Sigmoid colon (tissue), 3 donors: ENCODE measurements at regions not wholly inside any gene's neighbourhood (a gene's known extent, or its start where the extent isn't known, plus 50 kb on each side); places are given as distances from the start of the nearest gene placed in this dataset.

Experiments used
- CTCF ChIP-seq, 4 experiments: fragments of 450-650 bp in 3 of 4; fragments of 200-600 bp in 1 of 4; IDR thresholded peaks; one replicate each; pipeline ENCODE4 v1.5.1; 2016 to 2019; ENCODE audit warnings: antibody characterized with exemption in 4 of 4, mild to moderate bottlenecking in 3 of 4, moderate library complexity in 2 of 4
- POLR2A ChIP-seq, 2 donors: fragments of 450-650 bp; IDR thresholded peaks; one replicate each; pipeline ENCODE4 v1.6.1; 2016; ENCODE audit warnings: antibody characterized with exemption in 2 of 2, mild to moderate bottlenecking in 2 of 2, moderate library complexity in 2 of 2

- TF ChIP-seq CTCF (IDR thresholded peaks at IDR 0.05) (no peak), POLR2A (IDR thresholded peaks at IDR 0.05) (no peak)
These were observed 56.8 kb upstream of the XPA start for GRCh38 chr9:97753975-97754374.
